NCI-H1694 treated with DMSO at 0.1 percent for 48 hours (cell line): ENCODE measurements at regions not wholly inside any gene's neighbourhood (a gene's known extent, or its start where the extent isn't known, plus 50 kb on each side); places are given as distances from the start of the nearest gene placed in this dataset.

ENCODE experiments used
- DNase-seq: peaks from one replicate; lab custom pipeline; 2025; lab: John Stamatoyannopoulos, UW

- no peak for DNase-seq
These were observed 911.7 kb upstream of the TMEM132C start for GRCh38 chr12:127355061-127355841.

DNA sequence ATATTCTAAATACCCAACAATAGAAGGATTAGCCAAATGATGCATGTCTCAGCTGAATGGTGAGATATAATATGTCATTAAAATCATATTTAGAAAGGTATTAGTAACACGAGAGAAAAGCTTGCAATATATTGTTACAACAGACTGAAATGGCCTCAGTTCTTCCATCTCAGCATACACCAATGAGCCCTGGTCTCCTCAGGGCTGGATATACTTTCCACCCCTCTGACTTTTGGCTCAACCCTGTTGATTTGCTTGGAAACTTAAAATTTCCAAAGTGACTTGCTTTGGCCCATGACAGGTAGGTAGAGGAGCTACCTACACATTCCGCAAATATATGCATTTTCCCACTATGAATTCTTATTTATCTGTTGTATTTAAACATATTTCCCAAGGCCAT lies 908.1 kb upstream of the TMEM132C start:
- no peak for DNase-seq

GRCh38 chr12:127360580-127360979 lies 906.4 kb upstream of the TMEM132C start:
- DNase-seq: no peak

DNA sequence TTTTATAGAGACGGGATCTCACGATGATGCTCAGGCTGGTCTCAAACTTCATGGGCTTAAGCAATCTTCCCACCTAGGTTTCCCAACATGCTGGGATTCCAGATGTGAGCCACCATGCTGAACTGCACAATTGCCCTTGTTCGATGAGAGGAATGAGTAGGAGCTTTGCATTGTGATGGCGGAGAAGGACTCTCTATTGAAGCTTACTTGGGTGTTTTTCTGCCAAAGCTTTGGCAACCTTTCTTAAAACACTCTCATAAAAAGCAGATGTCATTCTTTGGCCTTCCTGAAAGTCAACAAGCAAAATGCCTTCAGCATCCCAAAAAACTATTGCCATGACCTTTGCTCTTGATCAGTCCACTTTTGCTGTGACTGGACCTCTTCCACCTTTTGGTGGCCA lies 904.8 kb upstream of the TMEM132C start:
- DNase-seq: no peak

DNA sequence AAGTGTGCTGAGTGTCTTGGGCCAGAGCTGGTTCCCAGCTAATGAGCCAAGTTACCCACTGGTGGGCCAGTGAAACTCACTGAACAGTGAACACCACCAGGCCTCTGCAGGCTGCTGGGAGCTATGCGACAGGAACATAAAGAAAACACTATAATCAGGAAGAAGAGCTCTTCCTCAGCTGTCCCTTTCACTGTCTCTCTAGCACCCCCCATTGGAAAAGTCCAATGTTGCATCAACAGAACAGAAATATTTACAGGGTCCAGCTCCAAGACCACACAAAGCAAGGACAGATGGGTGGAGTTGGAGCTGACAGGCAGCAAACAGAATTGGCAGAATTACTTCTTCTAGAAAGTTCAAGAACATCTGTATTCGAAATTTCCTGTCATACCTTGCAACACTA lies 903.6 kb upstream of the TMEM132C start:
- DNase-seq: no peak

DNA sequence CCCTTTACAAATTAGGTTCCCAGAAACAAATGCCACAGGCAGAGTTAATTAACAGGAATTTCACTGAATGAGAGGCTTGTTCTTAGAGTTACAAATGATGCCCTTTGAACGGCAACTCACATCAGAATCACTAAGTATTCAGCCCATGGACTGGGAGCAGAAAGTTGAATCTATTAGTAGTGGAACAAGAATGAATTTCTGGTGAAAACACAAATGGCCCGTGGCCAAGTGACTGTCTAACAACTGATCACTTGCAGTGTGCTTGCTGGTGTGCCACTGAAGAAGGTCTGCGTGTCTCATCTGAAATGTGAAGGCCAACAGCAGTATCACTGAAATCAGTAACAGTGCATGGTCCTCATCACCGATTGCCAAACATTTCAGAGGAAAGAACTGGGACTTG lies 893.4 kb upstream of the TMEM132C start:
- no peak for DNase-seq

GRCh38 chr12:127374447-127374846 lies 892.5 kb upstream of the TMEM132C start:
- DNase-seq: no peak

- DNase-seq: peak; percentile 0
These were observed 885.8 kb upstream of the TMEM132C start for GRCh38 chr12:127381043-127381668.

GRCh38 chr12:127381681-127382080 lies 885.3 kb upstream of the TMEM132C start:
- no peak for DNase-seq

- DNase-seq: no peak
These were observed 883.7 kb upstream of the TMEM132C start for GRCh38 chr12:127383281-127383680.

- no peak for DNase-seq
These were observed 880.2 kb upstream of the TMEM132C start for GRCh38 chr12:127386723-127387122.

GRCh38 chr12:127388985-127389384 lies 878.0 kb upstream of the TMEM132C start:
- DNase-seq: no peak

DNA sequence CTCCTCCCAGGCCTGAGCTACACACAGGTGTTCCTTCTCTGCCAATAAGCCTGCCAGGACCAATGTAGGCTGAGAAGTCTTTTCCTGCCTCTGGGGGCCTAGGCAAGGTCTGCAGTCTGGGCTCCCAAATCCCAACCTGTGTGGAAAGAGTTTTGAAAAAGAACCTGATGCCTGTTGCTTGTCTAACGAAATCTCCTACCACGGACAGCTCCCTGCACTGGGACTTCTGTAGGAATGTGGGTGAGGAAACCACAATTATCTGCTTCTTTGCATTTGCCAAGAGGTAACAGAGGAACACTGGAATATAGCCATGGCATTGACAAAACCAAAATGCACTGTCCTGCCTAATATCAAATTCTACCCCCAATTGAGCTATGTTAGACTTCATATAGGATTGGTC lies 877.0 kb upstream of the TMEM132C start:
- DNase-seq: no peak

GRCh38 chr12:127393465-127393864 lies 873.5 kb upstream of the TMEM132C start:
- DNase-seq: no peak

GRCh38 chr12:127393896-127394295 lies 873.1 kb upstream of the TMEM132C start:
- no peak for DNase-seq

- no peak for DNase-seq
These were observed 870.2 kb upstream of the TMEM132C start for GRCh38 chr12:127396734-127397133.

GRCh38 chr12:127398016-127398710 lies 868.8 kb upstream of the TMEM132C start:
- DNase-seq: no peak

- DNase-seq: no peak
These were observed 867.5 kb upstream of the TMEM132C start for GRCh38 chr12:127399451-127399850.

GRCh38 chr12:127400221-127400620 lies 866.7 kb upstream of the TMEM132C start:
- DNase-seq: no peak

GRCh38 chr12:127401005-127401404 lies 866.0 kb upstream of the TMEM132C start:
- DNase-seq: no peak

GRCh38 chr12:127401536-127401935 lies 865.4 kb upstream of the TMEM132C start:
- DNase-seq: no peak

DNA sequence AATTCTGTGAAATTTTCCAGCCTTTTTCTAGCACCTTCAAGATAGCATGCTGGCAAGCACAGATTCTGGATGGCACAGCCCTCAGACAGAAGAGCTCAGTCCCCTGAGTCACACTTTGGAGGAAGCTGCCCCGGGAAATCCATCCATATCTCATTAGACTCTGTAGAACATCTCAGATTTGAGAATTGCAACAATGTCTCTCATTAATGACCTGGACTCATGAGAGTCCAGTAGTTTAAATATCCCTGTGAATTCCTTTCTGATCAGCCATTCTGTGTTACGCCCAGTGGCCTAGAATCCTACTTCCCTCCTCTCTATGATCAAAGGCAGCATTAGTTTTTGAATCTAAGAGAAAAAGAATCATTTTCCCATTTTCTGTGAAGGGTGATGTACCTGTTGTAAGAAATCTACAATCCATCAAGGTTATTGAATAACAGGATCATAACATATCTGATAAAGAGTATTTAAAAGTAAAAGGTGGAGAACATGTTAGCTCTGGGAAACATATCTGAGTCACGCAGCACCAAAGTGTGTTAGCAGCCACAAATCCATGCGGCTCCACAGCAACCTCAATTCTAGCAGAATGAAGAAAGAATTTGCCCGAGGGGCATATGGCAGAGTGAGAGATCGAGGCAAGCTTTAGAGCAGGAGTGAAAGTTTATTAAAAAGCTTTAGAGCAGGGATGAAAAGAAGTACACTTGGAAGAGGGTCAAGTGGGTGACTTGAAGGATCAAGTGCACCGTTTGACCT lies 855.6 kb upstream of the TMEM132C start:
- no peak for DNase-seq
